Fibroblast of the aortic adventitia (primary cell): ENCODE measurements at regions not wholly inside any gene's neighbourhood (a gene's known extent, or its start where the extent isn't known, plus 50 kb on each side); places are given as distances from the start of the nearest gene placed in this dataset.
A peak's percentile ranks its signal among the peaks of the same experiment; 100 is the strongest.
"Not testable (repeated sequence)": the region's sequence is repeated elsewhere in the genome, so short reads cannot be mapped to it uniquely, and the experiment has no call there.

Experiments
- DNase-seq: peaks from one replicate; pipeline ENCODE4 v3.0.0-alpha.2; 2010; ENCODE audit warnings: low read depth
- H3K4me3 ChIP-seq: 2 replicates; pipeline ENCODE4 v1.5.1; 2011; ENCODE audit warnings: low read depth, mild to moderate bottlenecking, control low read depth, low read length, moderate library complexity
- CTCF ChIP-seq: IDR thresholded peaks from 2 replicates; pipeline ENCODE4 v1.5.1; 2011; ENCODE audit warnings: mild to moderate bottlenecking, low read length, control low read depth, inconsistent platforms; ENCODE audit not compliant: insufficient read depth

DNA sequence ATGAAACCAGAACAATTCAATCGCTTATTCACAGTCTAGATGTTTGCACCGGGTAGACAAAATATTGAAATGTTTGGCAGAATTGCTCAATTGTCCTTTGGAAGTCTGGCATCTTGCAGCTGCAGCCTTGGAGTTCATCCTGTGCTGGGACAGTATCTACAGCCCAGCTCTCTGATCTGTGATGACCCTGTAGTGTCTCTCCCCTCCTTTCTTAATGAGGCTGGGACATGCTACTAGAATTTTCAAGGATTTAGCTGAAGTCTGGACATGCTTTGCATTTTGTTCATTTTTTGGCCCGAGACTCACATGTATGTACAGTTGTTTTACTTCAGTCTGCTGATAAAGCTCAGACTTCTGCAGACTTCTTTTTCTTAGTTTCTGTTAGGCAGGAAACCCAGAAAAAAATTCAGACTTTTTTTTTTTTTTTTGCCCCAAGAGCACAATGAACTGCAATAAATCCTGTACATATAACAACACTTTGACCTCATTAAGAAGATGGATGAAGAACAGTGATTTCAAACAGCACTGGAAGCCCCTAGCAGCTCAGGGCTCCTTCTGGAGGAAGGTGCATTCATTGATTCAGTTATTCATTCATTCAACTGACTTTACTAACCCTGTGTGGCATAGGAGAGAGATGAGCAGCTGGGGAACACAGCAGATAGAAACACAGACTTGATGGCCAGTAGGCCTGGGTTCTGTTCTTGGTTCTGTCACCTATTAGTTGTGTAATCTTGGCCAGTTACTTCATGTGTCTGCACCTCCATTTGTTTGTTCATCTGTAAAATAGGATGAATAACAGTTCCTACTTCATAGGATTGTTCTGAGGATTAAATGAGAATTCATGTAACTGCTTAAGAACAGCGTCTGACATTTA, 210.0 kb downstream of the MAP2K4 start:
- TF ChIP-seq CTCF = no peak
- H3K4me3 ChIP-seq = no peak overlapping the region
- peak; percentile 69 for DNase-seq

DNA sequence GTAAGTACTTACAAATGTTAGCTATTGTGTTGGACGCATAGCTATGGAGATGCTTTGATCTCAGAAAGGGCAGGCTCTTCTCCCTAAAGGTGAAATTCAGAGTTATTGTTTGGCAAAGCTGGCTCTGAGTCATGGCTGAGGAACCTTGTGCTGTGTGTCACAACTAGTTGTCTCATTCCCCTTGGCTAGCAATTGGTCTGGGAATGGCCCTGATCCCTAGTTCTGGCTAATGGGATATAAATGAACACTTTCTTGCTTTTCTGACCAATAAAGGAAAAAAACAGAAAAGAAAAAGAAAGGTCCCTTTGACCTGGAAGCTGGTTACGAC, 210.6 kb downstream of the MAP2K4 start:
- no peak overlapping the region for H3K4me3 ChIP-seq
- TF ChIP-seq CTCF = no peak
- peak; percentile 63 for DNase-seq

DNA sequence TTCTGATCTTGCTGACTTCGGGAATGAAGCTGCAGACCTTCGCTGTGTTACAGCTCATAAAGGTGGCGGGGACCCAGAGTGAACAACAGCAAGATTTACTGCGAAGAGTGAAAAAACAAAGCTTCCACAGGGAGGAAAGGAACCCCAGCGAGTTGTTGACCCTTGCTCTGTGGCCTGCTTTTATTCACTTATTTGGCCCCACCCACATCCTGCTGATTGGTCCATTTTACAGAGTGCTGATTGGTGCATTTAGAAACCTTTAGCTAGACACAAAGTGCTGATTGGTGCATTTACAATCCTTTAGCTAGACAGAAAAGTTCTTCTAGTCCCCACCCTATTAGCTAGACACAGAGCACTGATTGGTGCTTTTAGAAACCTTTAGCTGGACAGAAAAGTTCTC, 218.3 kb downstream of the MAP2K4 start:
- not testable (repeated sequence) for H3K4me3 ChIP-seq, DNase-seq

DNA sequence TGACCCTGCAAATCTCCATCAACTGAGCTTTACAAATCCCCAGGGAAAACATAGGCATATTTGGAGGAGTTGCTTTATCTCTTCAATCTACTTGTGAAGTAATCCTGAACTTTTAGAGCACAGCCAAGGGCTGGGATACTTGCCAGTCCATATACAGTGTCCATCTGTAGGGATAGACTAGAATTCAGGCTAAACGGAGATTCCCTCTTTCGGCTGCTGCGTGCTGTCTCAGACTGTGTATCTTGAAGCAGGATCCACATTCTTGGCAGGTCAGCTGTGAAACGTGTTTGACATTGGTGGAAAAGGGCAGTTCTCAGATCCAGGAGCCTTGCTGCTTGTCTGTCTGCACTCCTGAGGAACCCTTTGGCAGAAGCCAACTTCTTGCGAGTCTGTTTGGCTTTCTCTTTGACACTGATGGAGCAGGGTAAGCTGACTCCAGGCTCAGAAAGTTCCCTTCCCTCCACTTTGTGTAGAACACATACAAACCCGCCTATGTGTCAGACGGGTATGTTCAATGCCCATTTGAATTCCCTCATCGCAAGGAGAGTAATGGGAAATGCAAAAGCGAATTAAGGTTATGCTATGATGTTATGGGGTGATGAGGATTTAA, 221.8 kb downstream of the MAP2K4 start:
- no peak overlapping the region for H3K4me3 ChIP-seq
- TF ChIP-seq CTCF = no peak
- peak; percentile 31 for DNase-seq

DNA sequence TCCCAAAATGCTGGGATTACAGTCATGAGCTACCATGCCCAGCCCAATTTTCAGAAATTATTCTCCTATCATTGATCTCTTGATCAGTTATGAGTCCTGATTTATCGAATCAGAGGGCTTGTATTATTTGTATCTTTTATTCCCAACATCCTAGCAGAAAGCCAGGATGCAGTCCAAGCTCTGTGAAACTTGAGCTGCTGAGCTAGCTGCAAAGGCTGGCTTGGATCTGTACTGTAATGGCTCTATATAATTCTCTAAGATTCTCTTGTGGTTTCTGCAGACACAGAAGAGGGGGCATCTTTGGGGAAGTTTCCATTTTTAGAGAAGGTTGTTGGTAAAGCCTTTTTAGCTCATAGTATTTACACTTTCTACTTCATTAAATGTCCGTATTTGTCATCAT, 227.1 kb downstream of the MAP2K4 start:
- no peak for TF ChIP-seq CTCF
- no peak overlapping the region for H3K4me3 ChIP-seq
- DNase-seq = no peak

DNA sequence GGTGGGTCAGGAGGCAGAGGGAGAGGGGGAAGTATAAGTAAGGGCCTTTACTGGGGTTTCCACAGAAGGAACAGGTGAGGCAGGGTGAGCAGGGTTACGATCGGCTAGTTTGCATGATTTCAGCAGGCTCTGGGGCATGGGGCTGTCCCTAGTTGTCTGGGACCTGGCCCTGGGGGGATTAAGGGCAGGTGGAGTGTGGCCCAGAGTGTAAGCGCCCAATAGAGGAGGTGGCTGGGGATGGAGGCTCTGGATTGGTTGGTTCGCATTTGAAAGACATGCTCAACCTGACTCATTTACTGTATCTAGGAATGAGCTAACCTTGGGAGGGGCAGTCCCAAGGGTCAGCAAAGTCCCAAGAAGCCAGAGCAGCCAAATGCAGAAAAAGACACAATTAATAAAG, 230.3 kb downstream of the MAP2K4 start:
- H3K4me3 ChIP-seq = no peak overlapping the region
- DNase-seq = no peak

More for the DNA sequence above, 230.3 kb downstream of the MAP2K4 start:
- no peak for TF ChIP-seq CTCF
